GM10266 (cell line): ENCODE measurements at regions not wholly inside any gene's neighbourhood (a gene's known extent, or its start where the extent isn't known, plus 50 kb on each side); places are given as distances from the start of the nearest gene placed in this dataset.

Experiments
- DNase-seq: peaks from one replicate; pipeline ENCODE4 v3.0.0; 2012; ENCODE audit errors: extremely low spot score
- TF ChIP-seq, protein P1 (sequence below): IDR thresholded peaks from 2 replicates; pipeline ENCODE4 v1.5.1; 2012; ENCODE audit warnings: mild to moderate bottlenecking, low read depth; ENCODE audit not compliant: control insufficient read depth, insufficient read depth; ENCODE audit errors: missing control alignments

DNA sequence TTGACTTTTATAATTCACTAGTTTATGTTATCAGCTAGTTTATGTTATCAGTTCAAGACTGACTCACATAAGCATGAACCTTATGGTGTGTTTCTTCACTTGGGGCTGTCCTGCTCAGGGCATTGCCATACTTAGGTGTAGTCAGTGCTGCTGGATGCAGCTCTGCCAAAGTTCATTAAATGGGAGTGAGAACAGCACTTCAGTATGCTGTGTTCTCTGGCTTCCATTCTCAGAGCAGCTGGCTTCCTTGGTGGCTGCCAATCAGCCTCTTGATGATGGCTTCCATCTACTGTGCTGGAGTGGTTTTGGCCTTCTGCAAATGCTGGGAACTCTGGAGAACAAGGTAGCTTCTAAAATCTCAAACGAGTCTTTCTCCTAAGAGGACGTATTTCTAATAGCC, 170.7 kb downstream of the TDRD15 start:
- TF ChIP-seq, protein P1, sequence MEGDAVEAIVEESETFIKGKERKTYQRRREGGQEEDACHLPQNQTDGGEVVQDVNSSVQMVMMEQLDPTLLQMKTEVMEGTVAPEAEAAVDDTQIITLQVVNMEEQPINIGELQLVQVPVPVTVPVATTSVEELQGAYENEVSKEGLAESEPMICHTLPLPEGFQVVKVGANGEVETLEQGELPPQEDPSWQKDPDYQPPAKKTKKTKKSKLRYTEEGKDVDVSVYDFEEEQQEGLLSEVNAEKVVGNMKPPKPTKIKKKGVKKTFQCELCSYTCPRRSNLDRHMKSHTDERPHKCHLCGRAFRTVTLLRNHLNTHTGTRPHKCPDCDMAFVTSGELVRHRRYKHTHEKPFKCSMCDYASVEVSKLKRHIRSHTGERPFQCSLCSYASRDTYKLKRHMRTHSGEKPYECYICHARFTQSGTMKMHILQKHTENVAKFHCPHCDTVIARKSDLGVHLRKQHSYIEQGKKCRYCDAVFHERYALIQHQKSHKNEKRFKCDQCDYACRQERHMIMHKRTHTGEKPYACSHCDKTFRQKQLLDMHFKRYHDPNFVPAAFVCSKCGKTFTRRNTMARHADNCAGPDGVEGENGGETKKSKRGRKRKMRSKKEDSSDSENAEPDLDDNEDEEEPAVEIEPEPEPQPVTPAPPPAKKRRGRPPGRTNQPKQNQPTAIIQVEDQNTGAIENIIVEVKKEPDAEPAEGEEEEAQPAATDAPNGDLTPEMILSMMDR: no peak

DNA sequence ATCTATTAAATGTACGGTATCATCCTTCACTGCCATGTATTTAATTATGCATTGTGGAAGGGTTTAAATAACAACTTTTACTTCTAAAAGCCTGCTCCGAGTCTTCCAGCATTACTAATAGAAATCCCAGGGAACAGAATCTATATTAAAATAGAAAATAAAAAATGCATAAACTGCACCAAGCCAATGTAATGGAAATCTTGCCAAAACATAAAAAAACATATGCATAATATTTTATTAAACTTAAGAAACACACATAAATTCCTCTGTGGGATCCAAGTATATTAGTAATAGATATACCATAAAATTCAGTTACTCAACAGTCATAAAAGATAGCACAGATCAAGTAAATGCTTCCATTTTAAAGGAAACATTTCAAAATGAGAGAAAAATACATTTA, 175.6 kb downstream of the TDRD15 start:
- TF ChIP-seq, protein P1: no peak
- no peak for DNase-seq

More for the DNA sequence above, 170.7 kb downstream of the TDRD15 start:
- no peak for DNase-seq

DNA sequence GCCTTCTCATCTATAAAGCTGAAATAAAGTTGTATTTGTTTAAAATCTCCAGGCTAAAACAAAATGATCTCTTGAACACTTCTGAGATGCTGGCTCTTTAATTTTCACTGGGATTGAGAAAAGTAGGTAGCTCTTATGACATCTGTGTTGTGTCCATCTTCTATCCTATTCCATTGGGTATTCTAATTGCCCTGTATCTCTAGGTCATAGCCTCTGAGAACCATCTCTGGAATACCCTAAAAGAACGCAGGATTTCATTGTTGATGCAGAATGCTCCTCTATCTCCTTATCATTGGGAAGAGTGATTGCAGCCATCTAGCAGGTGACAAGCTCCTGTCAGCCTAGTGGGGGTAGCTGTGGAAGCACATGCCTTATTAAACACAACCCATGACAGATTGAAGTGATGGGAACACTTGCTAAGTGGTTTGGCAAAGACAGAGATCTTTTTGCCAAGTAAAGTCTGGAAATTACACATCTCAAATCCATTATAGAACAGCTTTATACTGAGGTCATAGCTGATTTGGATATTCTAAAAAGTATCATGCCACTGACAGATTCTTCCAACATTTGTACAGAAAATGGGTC, 178.2 kb downstream of the TDRD15 start:
- TF ChIP-seq, protein P1: no peak

DNA sequence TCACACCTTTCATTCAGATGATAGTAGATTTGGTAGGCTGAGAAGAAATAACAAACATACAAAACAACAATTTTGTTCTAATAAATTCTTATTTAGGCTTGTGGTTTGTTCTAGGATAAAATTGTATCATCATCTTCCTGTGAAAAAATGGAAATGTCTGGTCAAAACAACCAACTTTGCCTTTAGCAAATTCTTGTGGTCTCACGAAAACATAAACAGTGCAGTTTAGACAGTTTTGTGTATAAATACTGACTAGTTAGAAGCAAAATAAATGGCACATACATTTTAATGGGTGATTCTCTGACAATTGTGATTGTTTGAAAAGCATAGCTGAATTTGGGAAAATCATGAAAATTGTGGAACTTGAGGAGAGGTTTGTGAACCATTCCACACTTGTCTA, 180.1 kb downstream of the TDRD15 start:
- DNase-seq: no peak
- TF ChIP-seq, protein P1: no peak

More for the DNA sequence above, 178.2 kb downstream of the TDRD15 start:
- no peak for DNase-seq

DNA sequence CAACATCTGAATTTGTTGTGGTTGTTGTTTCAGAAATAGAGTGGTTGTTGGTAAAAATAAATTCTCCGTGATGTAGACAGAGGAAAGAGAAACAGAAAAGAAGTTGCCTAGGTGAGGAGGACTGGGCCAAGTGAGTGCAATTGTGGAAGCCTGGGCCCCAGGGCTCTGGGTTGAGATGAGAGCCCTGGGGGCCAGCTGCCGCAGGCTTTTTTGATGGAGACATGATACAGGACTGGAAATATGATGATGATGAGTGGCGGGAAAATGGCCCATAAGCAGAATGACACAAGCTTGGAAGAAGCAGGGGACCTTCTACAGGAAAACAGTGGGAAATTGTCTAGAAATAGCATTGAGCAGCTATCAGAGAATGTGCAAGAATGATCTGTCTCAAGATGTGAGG, 181.8 kb downstream of the TDRD15 start:
- DNase-seq: no peak
- TF ChIP-seq, protein P1: no peak

DNA sequence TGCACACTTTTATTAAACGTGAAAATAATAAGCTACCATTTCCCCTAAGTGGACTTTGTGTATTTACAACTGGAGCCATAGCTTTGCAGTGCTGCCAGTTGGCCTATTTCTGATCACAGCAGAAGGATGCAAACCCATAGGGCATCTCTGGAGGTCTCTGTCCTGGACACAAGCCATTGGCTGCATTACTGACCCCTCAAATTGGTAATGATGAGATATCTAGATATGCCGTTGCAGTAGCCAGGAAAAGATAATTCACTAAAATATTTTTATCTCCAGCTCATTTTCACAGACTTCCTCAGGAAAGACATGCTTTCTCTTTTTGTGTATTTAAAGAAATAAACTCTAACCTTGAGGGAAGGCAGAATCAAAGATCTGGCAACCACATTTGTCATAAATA, 182.5 kb downstream of the TDRD15 start:
- TF ChIP-seq, protein P1: no peak
- DNase-seq: no peak

DNA sequence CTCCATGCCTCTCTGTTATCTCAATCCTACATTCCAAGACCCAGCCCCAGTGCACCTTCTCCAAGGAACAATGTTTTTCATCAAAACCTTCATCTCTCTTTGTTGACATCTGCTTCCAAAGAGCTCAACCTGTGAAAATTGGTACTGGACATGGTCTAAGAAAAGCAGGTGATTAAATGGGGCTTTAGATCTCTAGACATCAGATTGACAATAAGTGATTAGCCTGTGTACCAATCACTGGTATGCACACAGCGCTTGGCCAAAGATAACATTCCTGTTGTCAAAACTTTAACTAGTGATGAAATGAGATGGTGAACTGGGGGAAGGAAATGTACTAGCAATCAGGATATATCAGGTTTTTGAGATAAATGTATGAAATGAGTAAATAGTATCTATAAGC, 183.3 kb downstream of the TDRD15 start:
- TF ChIP-seq, protein P1: no peak
- DNase-seq: no peak
